ENCODE measurements at regions not wholly inside any gene's neighbourhood (a gene's known extent, or its start where the extent isn't known, plus 50 kb on each side); places are given as distances from the start of the nearest gene placed in this dataset.
A peak's percentile ranks its signal among the peaks of the same experiment; 100 is the strongest.

DNA sequence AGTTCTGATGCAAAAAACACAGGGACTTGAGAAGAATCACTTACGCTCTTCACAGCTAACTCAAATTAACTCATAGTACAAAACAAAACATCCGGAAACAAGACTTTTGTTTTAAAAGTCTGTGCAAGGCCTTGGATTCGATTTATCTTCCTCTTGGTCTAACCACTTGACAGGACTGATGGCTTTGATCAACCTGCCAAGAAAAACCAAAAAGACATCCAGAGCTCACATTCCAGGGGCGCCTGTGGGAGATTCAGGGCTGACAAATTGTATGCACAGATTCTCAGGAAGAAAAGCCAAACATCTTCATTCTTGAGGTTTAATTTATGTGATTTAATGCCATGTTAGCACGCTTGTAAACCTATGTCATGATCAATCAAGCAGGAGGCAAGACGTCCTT is 129.1 kb upstream of the TMCC3 start:
- no peak for ATAC-seq (replicated peaks)
- Mint-ChIP-seq H3K27me3 (peaks cover 34 to 83% of the 10 kb centered on the region in 2 donors), H3K36me3 (ENCODE audit: insufficient read depth) (peaks cover 4% of the 10 kb centered on the region), H3K4me3 (no peak overlapping the region), H3K4me1 (ENCODE audit: low read depth in 2 of 2) (no peaks in the 10 kb centered on the region), H3K27ac (no peak overlapping the region), H3K9me3 (no peaks in the 10 kb centered on the region)
- no peak for DNase-seq

DNA sequence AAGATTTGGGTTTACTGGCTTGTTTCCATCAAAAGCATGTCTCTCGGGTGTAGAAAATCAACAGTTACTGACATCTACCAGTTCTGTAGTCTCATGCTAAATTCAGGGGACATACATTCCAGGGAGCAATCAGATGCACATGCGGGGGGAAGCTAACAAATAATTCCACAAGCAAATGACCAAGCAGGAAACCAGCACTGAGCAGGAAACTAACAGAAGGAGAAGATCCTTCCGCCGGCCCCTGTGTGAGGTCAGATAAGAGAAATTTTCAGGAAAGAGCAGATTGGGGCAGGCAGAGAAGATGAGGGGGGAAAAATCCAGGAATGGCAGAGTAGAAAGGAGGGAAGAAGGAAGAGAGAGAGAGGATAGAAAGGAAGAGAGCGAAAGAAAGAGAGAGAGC is 127.6 kb upstream of the TMCC3 start:
- no peak overlapping the region for H3K4me3 Mint-ChIP-seq
- DNase-seq (no peak), ATAC-seq (replicated peaks) (no peak)
- H3K9me3 Mint-ChIP-seq = no peaks in the 10 kb centered on the region
- H3K36me3 Mint-ChIP-seq (ENCODE audit: insufficient read depth) = peaks cover 3% of the 10 kb centered on the region
- no peaks in the 10 kb centered on the region for H3K4me1 Mint-ChIP-seq (ENCODE audit: low read depth in 2 of 2)
- no peak overlapping the region for H3K27ac Mint-ChIP-seq
- H3K27me3 Mint-ChIP-seq = peaks cover 19 to 84% of the 10 kb centered on the region in 2 donors

DNA sequence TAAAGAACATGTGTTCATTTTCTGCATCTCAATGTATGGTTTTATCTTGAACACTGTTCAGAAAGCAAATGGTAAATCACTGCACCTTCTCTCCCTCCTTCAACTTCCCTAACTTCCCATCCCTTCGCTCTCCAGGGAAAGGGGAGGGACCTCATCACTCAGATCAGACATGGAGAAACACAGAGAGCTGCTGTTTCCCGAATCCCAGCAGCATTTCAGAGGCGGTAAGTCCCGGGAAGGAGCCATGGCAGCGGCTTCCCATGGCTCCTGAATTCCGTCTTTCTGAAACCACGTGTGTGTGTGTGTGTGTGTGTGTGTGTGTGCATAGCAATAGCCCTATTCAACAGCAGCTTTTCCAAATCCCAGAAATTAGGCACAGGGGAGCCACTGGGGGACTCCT is 125.4 kb upstream of the TMCC3 start:
- Mint-ChIP-seq H3K36me3 (ENCODE audit: insufficient read depth) (peaks cover 3% of the 10 kb centered on the region), H3K27ac (no peak overlapping the region), H3K27me3 (peaks cover 17 to 87% of the 10 kb centered on the region in 2 donors), H3K4me1 (ENCODE audit: low read depth in 2 of 2) (no peaks in the 10 kb centered on the region), H3K4me3 (no peak overlapping the region), H3K9me3 (no peaks in the 10 kb centered on the region)
- DNase-seq = no peak
- ATAC-seq (replicated peaks) = no peak

GRCh38 chr12:94771741-94772140 is 121.4 kb upstream of the TMCC3 start:
- no peak overlapping the region for H3K27ac Mint-ChIP-seq
- peaks cover 27 to 80% of the 10 kb centered on the region in 2 donors for H3K27me3 Mint-ChIP-seq
- H3K9me3 Mint-ChIP-seq = no peaks in the 10 kb centered on the region
- ATAC-seq (replicated peaks) (no peak), DNase-seq (no peak)
- no peak overlapping the region for H3K4me3 Mint-ChIP-seq
- H3K36me3 Mint-ChIP-seq (ENCODE audit: insufficient read depth) = peaks cover 3% of the 10 kb centered on the region
- H3K4me1 Mint-ChIP-seq (ENCODE audit: low read depth in 2 of 2) = peaks cover 0 to 2% of the 10 kb centered on the region in 2 donors

DNA sequence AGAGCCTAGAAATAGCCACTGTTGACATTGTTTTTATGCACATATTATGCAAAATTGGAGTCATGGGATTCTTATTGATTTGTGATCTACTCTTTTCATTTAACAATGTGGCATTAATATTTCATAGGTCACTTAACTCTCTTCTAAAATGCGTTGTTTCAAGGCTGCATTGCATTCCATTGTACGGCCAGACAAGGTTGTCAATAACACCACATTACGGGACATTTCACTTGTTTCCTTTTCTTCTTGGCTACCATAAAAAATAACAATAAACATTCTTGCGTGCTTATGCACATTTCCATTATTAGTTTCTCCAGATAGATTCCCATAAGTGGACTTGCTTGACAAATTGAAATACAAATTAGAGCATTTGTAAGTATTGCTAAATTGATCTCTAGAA is 120.8 kb upstream of the TMCC3 start:
- Mint-ChIP-seq H3K36me3 (ENCODE audit: insufficient read depth) (peaks cover 3% of the 10 kb centered on the region), H3K27ac (no peak overlapping the region), H3K4me1 (ENCODE audit: low read depth in 2 of 2) (peaks cover 0 to 2% of the 10 kb centered on the region in 2 donors), H3K4me3 (no peak overlapping the region), H3K9me3 (no peaks in the 10 kb centered on the region), H3K27me3 (peaks cover 27 to 80% of the 10 kb centered on the region in 2 donors)
- ATAC-seq (replicated peaks) (no peak), DNase-seq (no peak)

DNA sequence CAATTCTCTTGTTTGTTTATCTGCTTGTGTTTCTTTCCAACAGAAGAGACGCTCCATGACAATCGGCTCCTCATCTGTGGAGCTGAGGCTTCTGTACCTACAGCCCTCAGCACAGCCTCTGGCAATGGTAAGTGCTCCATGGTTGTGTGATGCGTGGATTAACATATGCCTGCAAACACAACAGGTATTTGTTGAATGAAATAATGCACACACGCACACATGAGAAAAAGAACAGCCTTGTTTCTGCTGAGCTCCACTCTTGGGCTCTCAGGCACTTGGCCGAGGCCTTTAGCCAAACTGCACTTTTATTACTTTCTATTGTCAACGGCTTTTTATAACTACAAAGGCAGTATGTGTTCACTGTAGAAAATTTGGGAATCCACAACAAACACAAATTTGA is 120.4 kb upstream of the TMCC3 start:
- Mint-ChIP-seq H3K9me3 (no peaks in the 10 kb centered on the region), H3K4me1 (ENCODE audit: low read depth in 2 of 2) (peaks cover 0 to 2% of the 10 kb centered on the region in 2 donors), H3K27me3 (peaks cover 27 to 77% of the 10 kb centered on the region in 2 donors), H3K27ac (no peak overlapping the region), H3K36me3 (ENCODE audit: insufficient read depth) (peaks cover 2% of the 10 kb centered on the region), H3K4me3 (no peak overlapping the region)
- ATAC-seq (replicated peaks) = no peak
- no peak for DNase-seq

- H3K27ac Mint-ChIP-seq = no peak overlapping the region
- H3K4me3 Mint-ChIP-seq = no peak overlapping the region
- peaks cover 0 to 2% of the 10 kb centered on the region in 2 donors for H3K4me1 Mint-ChIP-seq (ENCODE audit: low read depth in 2 of 2)
- no peaks in the 10 kb centered on the region for H3K9me3 Mint-ChIP-seq
- ATAC-seq (replicated peaks) (no peak), DNase-seq (no peak)
- peaks cover 27 to 70% of the 10 kb centered on the region in 2 donors for H3K27me3 Mint-ChIP-seq
- H3K36me3 Mint-ChIP-seq (ENCODE audit: insufficient read depth) = no peaks in the 10 kb centered on the region
Observed at GRCh38 chr12:94769776-94770759, 119.7 kb upstream of the TMCC3 start.

GRCh38 chr12:94769047-94769420 is 118.7 kb upstream of the TMCC3 start:
- no peak overlapping the region for H3K4me3 Mint-ChIP-seq
- no peak overlapping the region for H3K27ac Mint-ChIP-seq

DNA sequence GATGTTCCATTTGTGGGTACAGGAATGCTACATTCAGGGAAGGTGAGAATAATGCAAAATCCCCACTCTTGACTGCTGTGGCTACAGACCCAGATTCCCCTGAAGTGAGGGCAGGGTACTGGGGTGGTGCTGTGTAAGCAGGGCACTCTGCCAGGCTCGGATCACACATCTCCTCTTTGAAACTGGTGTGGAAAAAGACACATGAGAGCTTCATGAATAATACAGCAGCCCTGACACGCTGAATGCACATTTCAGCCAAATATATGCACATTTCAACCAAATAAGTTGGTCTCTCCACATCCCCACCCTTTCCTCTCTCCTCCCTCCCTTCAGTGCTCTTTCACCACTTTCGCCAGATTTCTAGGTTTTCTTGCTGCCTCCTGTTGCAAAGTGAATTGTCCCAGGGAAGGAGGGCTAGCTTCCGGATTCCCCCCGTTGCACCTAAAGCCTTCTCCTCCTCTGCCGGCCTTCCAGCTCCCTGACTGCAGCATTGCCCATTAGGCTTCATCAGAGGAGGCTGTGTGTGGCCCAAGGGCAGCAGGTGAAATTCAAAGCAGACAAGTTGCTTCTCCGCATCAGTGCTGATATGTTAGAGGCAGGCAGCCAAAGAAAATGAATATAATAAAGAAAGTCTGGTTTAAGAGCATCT is 118.2 kb upstream of the TMCC3 start:
- H3K9me3 Mint-ChIP-seq = no peaks in the 10 kb centered on the region
- peaks cover 6% of the 10 kb centered on the region for H3K36me3 Mint-ChIP-seq (ENCODE audit: insufficient read depth)
- H3K4me1 Mint-ChIP-seq (ENCODE audit: low read depth in 2 of 2) = peaks cover 0 to 3% of the 10 kb centered on the region in 2 donors
- ATAC-seq (replicated peaks) = no peak
- no peak for DNase-seq
- no peak overlapping the region for H3K4me3 Mint-ChIP-seq
- H3K27ac Mint-ChIP-seq = no peak overlapping the region
- H3K27me3 Mint-ChIP-seq = peaks cover 27 to 55% of the 10 kb centered on the region in 2 donors

More at GRCh38 chr12:94769047-94769420, 118.7 kb upstream of the TMCC3 start:
- peak; percentile 26 for ATAC-seq (replicated peaks)
- peaks cover 27 to 60% of the 10 kb centered on the region in 2 donors for H3K27me3 Mint-ChIP-seq
- peaks cover 2% of the 10 kb centered on the region for H3K36me3 Mint-ChIP-seq (ENCODE audit: insufficient read depth)
- no peak for DNase-seq
- H3K9me3 Mint-ChIP-seq = no peaks in the 10 kb centered on the region
- H3K4me1 Mint-ChIP-seq (ENCODE audit: low read depth in 2 of 2) = peaks cover 0 to 3% of the 10 kb centered on the region in 2 donors

DNA sequence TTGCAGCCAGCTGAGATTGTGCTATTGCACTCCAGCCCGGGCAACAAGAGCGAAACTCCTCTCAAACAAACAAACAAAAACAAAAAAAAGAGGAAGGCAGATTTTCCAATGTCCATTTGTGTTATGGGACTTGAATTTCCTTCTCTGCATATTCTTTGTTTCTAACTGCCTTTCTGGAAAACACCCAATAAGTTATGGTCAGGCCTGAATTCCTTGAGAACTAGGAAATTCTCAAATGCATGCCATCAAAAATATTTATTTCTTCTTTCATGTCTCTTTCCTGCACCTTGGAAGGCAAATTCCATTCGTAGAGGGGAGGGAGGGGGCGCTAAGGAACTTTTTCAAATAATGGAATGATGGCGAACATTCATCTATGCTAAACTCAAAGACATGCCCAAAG is 117.6 kb upstream of the TMCC3 start:
- no peak for ATAC-seq (replicated peaks)
- Mint-ChIP-seq H3K4me3 (no peak overlapping the region), H3K4me1 (ENCODE audit: low read depth in 2 of 2) (peaks cover 3 to 5% of the 10 kb centered on the region in 2 donors)

DNA sequence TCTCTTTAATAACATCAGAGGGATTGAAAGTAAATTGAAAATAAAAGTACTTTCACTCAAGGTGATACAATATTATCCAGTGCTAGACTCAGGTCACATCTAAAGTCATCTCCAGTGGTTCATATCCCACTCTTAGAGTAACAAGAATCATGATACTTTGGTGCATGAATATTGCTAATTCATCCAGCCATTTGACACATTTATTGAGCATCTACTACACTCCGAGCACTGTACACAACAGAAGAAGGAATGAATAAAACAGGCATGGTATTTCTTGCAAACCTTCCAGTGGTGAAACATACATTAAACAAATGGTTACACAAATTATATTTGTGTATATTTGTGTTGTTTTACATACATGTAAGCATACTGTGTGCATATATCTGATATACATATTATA is 116.0 kb upstream of the TMCC3 start:
- DNase-seq (no peak), ATAC-seq (replicated peaks) (no peak)
- Mint-ChIP-seq H3K9me3 (no peaks in the 10 kb centered on the region), H3K4me3 (no peak overlapping the region), H3K4me1 (ENCODE audit: low read depth in 2 of 2) (peaks cover 8 to 9% of the 10 kb centered on the region in 2 donors), H3K27ac (no peak overlapping the region), H3K27me3 (peaks cover 22 to 42% of the 10 kb centered on the region in 2 donors), H3K36me3 (ENCODE audit: insufficient read depth) (peaks cover 8% of the 10 kb centered on the region)

More for the DNA sequence above, 117.6 kb upstream of the TMCC3 start:
- H3K27me3 Mint-ChIP-seq = peaks cover 27 to 52% of the 10 kb centered on the region in 2 donors
- DNase-seq = no peak
- H3K36me3 Mint-ChIP-seq (ENCODE audit: insufficient read depth) = peaks cover 6% of the 10 kb centered on the region
- no peaks in the 10 kb centered on the region for H3K9me3 Mint-ChIP-seq
- H3K27ac Mint-ChIP-seq = no peak overlapping the region

- ATAC-seq (replicated peaks) (no peak), DNase-seq (no peak)
- H3K27ac Mint-ChIP-seq = peak overlapping the region; percentile 41 to 79
- peaks cover under 1 to 19% of the 10 kb centered on the region in 2 donors for H3K27me3 Mint-ChIP-seq
- H3K4me1 Mint-ChIP-seq (ENCODE audit: low read depth in 2 of 2) = peaks cover 7 to 8% of the 10 kb centered on the region in 2 donors
- no peaks in the 10 kb centered on the region for H3K9me3 Mint-ChIP-seq
- no peak overlapping the region for H3K4me3 Mint-ChIP-seq
- H3K36me3 Mint-ChIP-seq (ENCODE audit: insufficient read depth) = peaks cover 8% of the 10 kb centered on the region
Observed at GRCh38 chr12:94763462-94763861, 113.1 kb upstream of the TMCC3 start.

- H3K27me3 Mint-ChIP-seq = peaks cover 0 to 16% of the 10 kb centered on the region in 2 donors
- peaks cover 8% of the 10 kb centered on the region for H3K36me3 Mint-ChIP-seq (ENCODE audit: insufficient read depth)
- no peak for ATAC-seq (replicated peaks)
- DNase-seq = no peak
- H3K4me1 Mint-ChIP-seq (ENCODE audit: low read depth in 2 of 2) = peaks cover 7 to 8% of the 10 kb centered on the region in 2 donors
- peak overlapping the region in 1 of 2 donors; percentile 2 for H3K27ac Mint-ChIP-seq
- H3K4me3 Mint-ChIP-seq = no peak overlapping the region
- no peaks in the 10 kb centered on the region for H3K9me3 Mint-ChIP-seq
Observed at GRCh38 chr12:94762943-94763342, 112.6 kb upstream of the TMCC3 start.

Measured in effector memory CD8-positive, alpha-beta T cell (primary cell).